H1 (cell line): ENCODE measurements at regions not wholly inside any gene's neighbourhood (a gene's known extent, or its start where the extent isn't known, plus 50 kb on each side); places are given as distances from the start of the nearest gene placed in this dataset.

ENCODE experiments used
- CHD7 ChIP-seq: fragments of 300-600 bp; sonication (generic); IDR thresholded peaks from 2 replicates; pipeline ENCODE4 v1.7.1; 2012; ENCODE audit warnings: low read length, moderate library complexity, mild to moderate bottlenecking, inconsistent platforms; ENCODE audit not compliant: insufficient replicate concordance
- POLR2A ChIP-seq, 2 experiments: IDR thresholded peaks; 1 replicate in 1 of 2; 2 replicates in 1 of 2; pipeline ENCODE4 v1.6.1; 2011; ENCODE audit warnings: low read depth in 2 of 2, low read length in 2 of 2, mild to moderate bottlenecking in 2 of 2; ENCODE audit errors: control extremely low read depth in 1 of 2

DNA sequence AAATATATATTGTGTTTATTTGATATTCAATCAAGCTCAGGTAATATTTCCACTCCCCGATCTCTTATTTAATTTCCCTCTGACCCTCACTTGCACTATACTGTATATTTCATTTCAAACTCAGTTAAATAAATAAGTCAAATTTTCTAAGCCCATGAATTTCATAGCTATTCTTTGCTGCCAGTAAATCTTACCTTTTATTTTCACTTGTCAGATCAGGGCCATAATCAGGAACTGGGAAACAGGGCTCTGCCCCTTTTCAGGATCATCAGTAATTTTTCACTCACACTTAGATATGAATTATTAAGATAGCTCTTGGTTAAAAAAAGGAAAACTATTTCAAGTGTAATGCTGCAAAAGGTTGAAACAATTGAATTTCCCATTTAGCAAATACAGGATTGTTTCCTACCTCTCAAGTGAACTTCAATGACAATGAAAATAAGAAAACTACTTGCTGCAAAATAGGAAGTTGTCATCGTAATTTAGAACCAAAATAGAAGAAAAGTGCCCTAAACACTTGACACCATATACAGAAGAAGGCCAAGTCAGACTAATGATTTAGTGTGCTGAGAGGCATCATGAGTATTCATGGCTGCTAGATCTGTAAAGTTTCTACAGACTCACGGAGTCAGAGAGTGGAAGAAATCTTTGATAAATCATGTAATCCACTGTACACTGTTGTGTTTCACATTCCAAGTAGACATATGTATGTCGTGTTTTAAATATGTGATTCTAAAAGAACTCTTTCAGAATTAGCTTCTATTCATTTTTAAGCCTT lies 316.8 kb upstream of the CNTN5 start (continued):
- TF ChIP-seq CHD7: no peak
- TF ChIP-seq POLR2A (IDR thresholded peaks at IDR 0.05; ENCODE audit: control extremely low read depth in 1 of 2, low read depth in 2 of 2, low read length in 2 of 2): no peak
